COLO829 (cell line): ENCODE measurements at regions not wholly inside any gene's neighbourhood (a gene's known extent, or its start where the extent isn't known, plus 50 kb on each side); places are given as distances from the start of the nearest gene placed in this dataset.
"Not testable (repeated sequence)": the region's sequence is repeated elsewhere in the genome, so short reads cannot be mapped to it uniquely, and the experiment has no call there.

ENCODE experiments used
- DNase-seq: peaks from one replicate; pipeline ENCODE4 v3.0.0; 2012; ENCODE audit warnings: low spot score

DNA sequence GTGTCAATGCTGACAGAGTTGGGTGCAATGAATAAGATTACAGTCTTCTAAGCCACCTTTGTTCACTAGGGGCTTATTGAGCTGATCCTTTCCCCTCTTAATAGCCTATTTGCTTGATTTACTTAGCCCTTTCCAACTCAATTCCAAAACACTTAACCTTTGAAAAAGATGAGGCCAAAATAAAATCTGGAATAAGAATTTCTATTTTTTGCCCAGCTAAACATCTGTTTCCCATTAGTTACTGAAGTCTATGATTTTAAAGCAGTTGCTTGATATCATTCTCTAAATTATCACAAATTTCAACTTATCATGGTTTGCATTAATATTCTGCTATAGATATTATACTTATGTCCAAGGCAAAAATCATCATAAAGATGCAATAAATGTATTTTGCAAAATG, 1272.0 kb upstream of the ACO1 start:
- no peak for DNase-seq

- DNase-seq, result no peak
Observed at GRCh38 chr9:31114346-31114745, 1270.1 kb upstream of the ACO1 start.

- DNase-seq, result peak; percentile 69
Observed at GRCh38 chr9:31119890-31120454, 1264.5 kb upstream of the ACO1 start.

DNA sequence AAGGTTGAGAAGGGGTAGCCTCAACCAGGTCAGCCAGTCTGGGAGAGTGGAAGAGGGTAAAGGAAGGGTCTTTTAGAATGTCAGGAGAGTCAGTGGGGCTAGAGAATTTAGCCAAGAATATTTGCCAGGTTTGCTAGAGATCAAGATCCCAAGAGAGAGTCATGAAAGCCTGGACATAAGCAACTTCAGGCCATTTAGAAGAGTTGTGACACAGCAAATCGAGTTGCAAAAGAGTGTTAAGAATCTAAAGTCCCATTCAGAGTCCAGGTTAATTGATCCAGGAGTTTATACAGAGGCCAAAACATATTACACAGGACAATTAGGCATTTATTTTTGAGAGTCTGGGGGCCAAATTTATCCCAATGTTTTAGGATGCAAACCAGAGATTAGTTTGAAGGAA, 1260.1 kb upstream of the ACO1 start:
- DNase-seq, result no peak

- no peak for DNase-seq
Observed at GRCh38 chr9:31135567-31135966, 1248.9 kb upstream of the ACO1 start.

GRCh38 chr9:31136524-31136923, 1247.9 kb upstream of the ACO1 start:
- DNase-seq, result no peak

DNA sequence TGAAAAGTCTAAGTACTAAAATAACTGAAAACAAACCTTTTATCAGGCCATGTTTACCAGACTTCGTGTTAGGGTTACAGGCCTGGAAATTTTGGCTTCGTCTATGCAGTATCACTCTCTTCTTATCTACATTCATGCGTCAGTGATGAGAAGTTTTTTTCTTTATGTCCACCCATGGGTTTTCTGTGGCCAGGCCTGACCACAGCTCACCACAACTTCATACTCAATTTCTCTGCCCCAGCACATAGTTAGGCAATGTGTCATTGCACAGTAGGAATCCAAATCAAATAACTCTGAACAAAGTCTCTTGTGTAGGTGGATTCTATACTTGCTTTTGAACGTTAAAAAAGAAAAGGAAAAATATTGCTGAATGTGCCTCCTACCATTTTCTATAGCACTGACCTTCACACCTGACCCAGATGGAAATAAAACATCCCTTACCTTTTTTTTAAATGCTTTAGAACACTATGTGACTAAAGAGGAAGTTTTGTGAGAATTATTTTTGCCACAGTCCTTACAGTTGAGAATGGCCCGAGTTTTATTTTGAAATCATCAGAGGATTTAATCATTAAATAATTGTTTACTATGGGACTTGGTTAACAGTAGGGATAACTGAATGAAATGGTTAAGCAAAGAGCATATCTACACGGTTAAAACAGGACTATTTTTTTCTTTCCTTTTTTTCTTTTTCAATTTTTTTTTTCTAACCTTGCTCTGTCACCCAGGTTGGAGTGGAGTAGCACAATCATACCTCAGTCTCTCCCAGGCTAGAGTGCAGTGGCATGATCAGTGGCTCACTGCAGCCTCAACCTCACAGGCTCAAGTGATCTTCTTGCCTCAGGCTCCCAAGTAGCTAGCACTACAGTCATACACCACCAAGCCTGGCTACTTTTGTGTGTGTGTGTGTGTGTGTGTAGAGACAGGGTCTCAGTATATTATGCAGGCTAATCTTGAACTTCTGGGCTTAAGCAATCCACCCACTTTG, 1247.0 kb upstream of the ACO1 start:
- peak; percentile 74 for DNase-seq

DNA sequence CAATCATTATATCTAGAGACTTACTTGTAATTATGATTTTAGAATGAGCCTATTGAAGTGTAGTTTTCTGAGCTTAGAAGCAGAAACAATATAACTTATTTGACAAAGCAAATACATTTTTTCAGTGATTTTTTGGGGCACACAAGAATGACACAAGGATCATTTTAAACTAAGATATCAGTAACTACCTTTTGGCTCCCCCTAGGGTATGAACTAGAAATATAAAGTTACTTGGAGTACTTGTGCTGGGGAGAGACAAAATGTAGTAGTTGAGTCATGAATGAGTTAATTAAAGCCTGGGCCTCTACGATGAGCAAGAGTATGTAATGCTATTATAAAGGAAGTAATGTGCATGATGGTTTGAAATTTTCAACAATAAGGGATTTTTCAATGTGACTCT, 1244.1 kb upstream of the ACO1 start:
- DNase-seq, result no peak

DNA sequence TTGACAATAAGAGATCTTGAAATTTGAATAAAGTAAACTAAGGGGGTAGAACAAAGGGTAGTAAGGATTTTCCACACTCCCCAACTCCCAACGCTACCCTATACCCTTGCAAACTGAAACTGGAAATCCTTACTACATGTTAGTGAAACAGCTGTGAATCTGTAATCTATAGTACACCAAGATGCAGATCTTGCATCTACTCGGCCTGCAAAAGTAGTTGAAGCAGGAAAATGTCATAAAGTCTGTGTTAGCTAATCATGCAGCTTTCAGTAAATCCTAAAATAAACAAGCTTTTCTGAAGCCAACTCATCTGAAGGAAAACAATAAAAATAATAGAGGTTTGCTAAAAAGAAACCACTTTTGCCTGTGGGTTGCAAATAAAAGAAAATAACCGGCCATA, 1242.0 kb upstream of the ACO1 start:
- no peak for DNase-seq

- no peak for DNase-seq
Observed at GRCh38 chr9:31144614-31145013, 1239.8 kb upstream of the ACO1 start.

- no peak for DNase-seq
Observed at GRCh38 chr9:31146485-31147166, 1237.8 kb upstream of the ACO1 start.

DNA sequence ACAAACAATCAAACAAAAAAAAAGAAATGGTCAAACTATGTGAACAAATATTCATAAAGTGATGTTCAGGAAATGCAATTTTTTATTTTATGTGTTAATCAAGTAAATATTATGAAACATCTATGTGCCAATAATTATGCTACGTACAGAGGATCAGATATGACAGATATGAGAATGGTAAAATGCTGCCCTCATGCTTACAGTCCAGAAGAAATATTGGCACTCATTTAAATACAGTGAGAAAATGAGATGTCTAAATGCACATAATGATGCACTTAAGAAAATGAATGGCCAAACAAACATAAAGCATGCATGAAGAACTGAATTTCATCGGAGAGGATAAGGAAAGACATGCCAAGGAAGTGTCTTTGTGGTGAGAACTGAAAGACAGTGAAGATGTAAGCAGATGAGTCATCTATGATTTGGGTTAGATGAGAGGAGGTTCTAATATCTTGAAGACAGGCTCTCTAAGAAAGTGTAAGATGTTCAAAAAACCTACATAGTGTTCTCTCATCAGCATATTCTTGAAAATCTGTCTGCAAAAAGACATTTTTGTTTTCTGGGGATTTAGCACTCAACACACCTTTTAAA, 1231.1 kb upstream of the ACO1 start:
- peak; percentile 50 for DNase-seq

- DNase-seq, result no peak
Observed at GRCh38 chr9:31166516-31166915, 1217.9 kb upstream of the ACO1 start.

- DNase-seq, result no peak
Observed at GRCh38 chr9:31168161-31168560, 1216.3 kb upstream of the ACO1 start.

DNA sequence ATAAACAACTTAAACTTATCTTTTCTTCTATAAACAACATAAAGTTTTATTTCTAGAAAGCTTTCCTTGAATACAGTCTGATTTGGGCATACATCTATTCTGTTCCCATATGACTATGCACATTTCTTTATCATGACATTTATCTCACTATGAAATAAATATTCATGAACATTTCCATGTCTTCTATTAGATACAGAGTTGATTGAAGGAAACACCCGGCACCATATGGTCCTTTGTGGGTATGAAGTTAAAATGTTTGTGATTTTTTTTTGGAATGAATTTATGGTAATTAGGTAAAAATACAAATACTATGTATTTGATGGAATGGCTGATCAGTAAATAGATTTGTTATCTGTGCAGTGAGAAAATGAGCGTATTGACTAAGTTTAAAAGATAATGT, 1209.8 kb upstream of the ACO1 start:
- no peak for DNase-seq

DNA sequence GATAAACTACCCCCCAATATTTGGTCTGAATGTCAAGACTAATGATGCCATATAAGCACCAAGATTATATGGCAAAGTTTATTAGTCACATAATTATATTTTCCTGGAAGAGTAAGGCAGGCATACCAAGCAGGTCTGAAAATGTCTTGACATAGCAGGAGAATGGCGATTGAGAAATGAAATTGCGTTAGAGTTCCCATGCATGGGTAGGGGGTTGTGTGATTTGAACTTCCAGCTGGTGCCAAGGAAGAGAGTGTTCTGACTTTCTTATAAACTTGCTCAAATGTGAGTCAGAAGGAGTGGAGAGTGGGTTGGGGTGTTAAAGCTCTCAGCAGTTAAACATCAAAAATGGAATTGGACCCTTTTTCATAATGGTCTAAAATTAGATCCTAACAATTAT, 1200.6 kb upstream of the ACO1 start:
- DNase-seq, result no peak

DNA sequence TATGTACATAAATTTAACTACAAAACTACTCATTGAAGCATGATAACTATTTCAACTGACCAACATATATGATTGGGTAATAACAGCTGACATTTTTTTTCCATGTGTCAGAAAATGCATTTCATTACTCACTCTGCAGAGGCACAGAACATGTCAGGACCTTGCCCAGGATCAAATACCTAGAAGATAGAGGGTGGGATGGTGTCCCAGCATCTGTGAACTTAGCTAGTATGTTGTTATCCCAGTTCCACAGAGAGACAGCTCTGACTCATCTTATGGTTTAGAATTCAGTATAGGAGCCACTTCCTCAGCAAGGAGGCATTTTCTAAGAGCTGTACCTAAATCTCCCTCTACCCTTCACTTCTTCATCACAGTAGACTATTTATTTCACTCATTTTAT, 1198.6 kb upstream of the ACO1 start:
- DNase-seq, result no peak

DNA sequence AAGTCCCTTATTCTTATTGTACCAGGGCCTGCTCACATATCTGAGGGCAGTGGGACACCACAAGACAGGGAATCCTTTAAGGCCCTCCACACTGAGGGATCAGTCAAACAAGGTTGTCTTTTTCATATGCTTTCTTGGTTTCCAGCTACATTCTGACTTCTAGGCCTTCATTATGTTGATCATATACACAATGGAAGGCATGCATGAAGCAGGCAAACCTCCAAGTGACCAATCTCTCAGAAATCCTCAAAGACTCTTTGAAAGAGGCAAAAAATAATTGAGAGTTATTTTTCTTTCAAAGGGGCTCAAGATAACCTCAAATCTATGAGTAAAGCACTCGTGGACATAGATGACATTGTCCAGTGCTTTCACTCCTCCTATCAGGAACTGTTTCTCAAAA, 1195.9 kb upstream of the ACO1 start:
- DNase-seq, result peak; percentile 58

- no peak for DNase-seq
Observed at GRCh38 chr9:31210978-31211570, 1173.4 kb upstream of the ACO1 start.

- not testable (repeated sequence) for DNase-seq
Observed at GRCh38 chr9:31229976-31230375, 1154.5 kb upstream of the ACO1 start.

- DNase-seq, result no peak
Observed at GRCh38 chr9:31232485-31232884, 1152.0 kb upstream of the ACO1 start.

- no peak for DNase-seq
Observed at GRCh38 chr9:31236344-31236743, 1148.1 kb upstream of the ACO1 start.
